HepG2 (cell line): ENCODE measurements at regions not wholly inside any gene's neighbourhood (a gene's known extent, or its start where the extent isn't known, plus 50 kb on each side); places are given as distances from the start of the nearest gene placed in this dataset.

ENCODE experiments used
- ATAC-seq: fragments of 200-7000 bp; cut with Tn5 transposase; 3 replicates; pipeline ENCODE4 v1.9.1; 2020; ENCODE audit warnings: mild to moderate bottlenecking, moderate library complexity
- BruUV-seq: library from RNA; stranded (reverse); fragments of 400-500 nt; replicated peaks from 2 replicates; lab custom pipeline; 2021; lab: Mats Ljungman, UMichigan
- CTCF ChIA-PET: fragments of 300-600 bp; formaldehyde crosslinking; extraction: SDS; loops from one replicate; lab custom pipeline; 2021; ENCODE audit warnings: low total read pairs, inconsistent platforms, low intra/inter-chr PET ratio; lab: Yijun Ruan, JAX
- POLR2A ChIA-PET: fragments of 350-600 bp; sonication (Branson Sonifier 250); formaldehyde crosslinking; loops from one replicate; lab custom pipeline; 2020; ENCODE audit warnings: antibody characterized with exemption, inconsistent platforms; lab: Yijun Ruan, JAX
- DNase-seq: peaks from one replicate; pipeline ENCODE4 v3.0.0-alpha.2; 2015; ENCODE audit warnings: low spot score
- FAIRE-seq: peaks from 3 replicates; lab custom pipeline; 2011; peaks lifted over from hg19 to GRCh38; lab: Jason Lieb, UNC
- H2AFZ ChIP-seq: one replicate; pipeline ENCODE4 v1.6.1; 2011; ENCODE audit warnings: low read length, inconsistent platforms
- H3K27ac ChIP-seq: fragments of 300-600 bp; 3 replicates; pipeline ENCODE4 v1.8.0; 2011; ENCODE audit warnings: mixed run types, mild to moderate bottlenecking, mixed read lengths, low read length, inconsistent platforms; ENCODE audit not compliant: insufficient read depth; ENCODE audit errors: extremely low read length
- H3K27me3 ChIP-seq, 2 experiments: fragments of 200-600 bp in 1 of 2; 2 replicates in 1 of 2; 3 replicates in 1 of 2; pipeline versions ENCODE4 v1.6.0 to v1.8.0; 2011; ENCODE audit warnings: low read length in 2 of 2, mild to moderate bottlenecking in 2 of 2, moderate library complexity in 2 of 2, inconsistent platforms in 1 of 2; ENCODE audit not compliant: insufficient read depth in 2 of 2, control insufficient read depth in 1 of 2
- H3K36me3 ChIP-seq, 2 experiments: fragments of 200-600 bp in 1 of 2; replicated peaks in 1 of 2; 2 replicates in 1 of 2; 3 replicates in 1 of 2; pipeline versions ENCODE4 v1.5.1 to v1.8.0; 2011; ENCODE audit warnings: low read length in 2 of 2, inconsistent platforms in 1 of 2; ENCODE audit not compliant: insufficient read depth in 2 of 2, control insufficient read depth in 1 of 2
- H3K4me1 ChIP-seq: 2 replicates; pipeline ENCODE4 v1.5.1; 2012; ENCODE audit warnings: low read length, inconsistent platforms; ENCODE audit not compliant: insufficient read depth
- H3K4me2 ChIP-seq: 2 replicates; pipeline ENCODE4 v1.6.0; 2011; ENCODE audit warnings: low read depth, low read length, inconsistent platforms
- H3K4me3 ChIP-seq, 3 experiments: fragments of 200-600 bp in 1 of 3; sonication (generic), shearing (Covaris generic) in 1 of 3; replicated peaks in 1 of 3; 2 replicates each; pipeline ENCODE4 v1.5.1; 2011 to 2016; ENCODE audit warnings: low read length in 3 of 3, inconsistent platforms in 2 of 3, low read depth in 2 of 3, mild to moderate bottlenecking in 2 of 3, control low read depth in 1 of 3, mixed read lengths in 1 of 3; ENCODE audit not compliant: insufficient read depth in 1 of 3
- H3K79me2 ChIP-seq: one replicate; pipeline ENCODE4 v1.6.1; 2011; ENCODE audit warnings: low read length, inconsistent platforms; ENCODE audit not compliant: insufficient read depth
- H3K9ac ChIP-seq: 2 replicates; pipeline ENCODE4 v1.6.0; 2011; ENCODE audit warnings: mild to moderate bottlenecking, low read depth, low read length, inconsistent platforms; ENCODE audit not compliant: insufficient read depth
- H3K9me3 ChIP-seq: 2 replicates; pipeline ENCODE4 v1.5.1; 2012; ENCODE audit warnings: mild to moderate bottlenecking, low read length
- H4K20me1 ChIP-seq: 2 replicates; pipeline ENCODE4 v1.6.0; 2011; ENCODE audit warnings: inconsistent platforms, mild to moderate bottlenecking, low read length, moderate library complexity; ENCODE audit not compliant: insufficient read depth
- EP300 ChIP-seq, 3 experiments: sonication (generic) in 1 of 3; formaldehyde crosslinking in 1 of 3; IDR thresholded peaks; 2 replicates each; pipeline versions ENCODE4 v1.5.1 to v1.6.1; 2011 to 2020; ENCODE audit warnings: low read depth in 2 of 3, low read length in 2 of 3, borderline replicate concordance in 1 of 3, improper control_type of control experiment in 1 of 3, mild to moderate bottlenecking in 1 of 3, missing genetic modification reagents in 1 of 3, moderate library complexity in 1 of 3
- FOSL2 ChIP-seq: sonication (generic); formaldehyde crosslinking; IDR thresholded peaks from 2 replicates; pipeline ENCODE4 v1.4.0; 2020; ENCODE audit warnings: missing genetic modification reagents
- SETDB1 ChIP-seq: sonication (generic); formaldehyde crosslinking; IDR thresholded peaks from 2 replicates; pipeline ENCODE4 v1.5.1; 2020; ENCODE audit warnings: missing genetic modification reagents, mild to moderate bottlenecking, borderline replicate concordance
- XBP1 ChIP-seq: sonication (generic); formaldehyde crosslinking; IDR thresholded peaks from 2 replicates; pipeline ENCODE4 v1.5.0; 2020; ENCODE audit warnings: missing genetic modification reagents
- ZNF274 ChIP-seq: sonication (generic); formaldehyde crosslinking; IDR thresholded peaks from 2 replicates; pipeline ENCODE4 v1.5.1; 2020; ENCODE audit warnings: mild to moderate bottlenecking, missing genetic modification reagents
- ZNF547 ChIP-seq: sonication (generic); formaldehyde crosslinking; IDR thresholded peaks from 2 replicates; pipeline ENCODE4 v1.5.1; 2020; ENCODE audit warnings: mild to moderate bottlenecking, missing genetic modification reagents
- ZNF629 ChIP-seq: sonication (generic); formaldehyde crosslinking; conservative IDR thresholded peaks from 2 replicates; pipeline ENCODE4 v1.5.0; 2020; ENCODE audit warnings: missing genetic modification reagents
- ZSCAN22 ChIP-seq: sonication (generic); formaldehyde crosslinking; IDR thresholded peaks from 2 replicates; pipeline ENCODE4 v1.4.0; 2020; ENCODE audit warnings: mild to moderate bottlenecking, missing genetic modification reagents
- WGBS: methylation state at CpG from one replicate; pipeline ENCODE4 v1.1.6; 2017; ENCODE audit warnings: low lambda C conversion rate; 5-methylcytosine and 5-hydroxymethylcytosine counted together
- in situ Hi-C: cut with HindIII; loops from 2 replicates; pipeline ENCODE4 v1.10.0; 2017; ENCODE audit warnings: low pct_unique_long_range_greater_than_20kb; ENCODE audit not compliant: extremely low pct_ligation_motif_present
- intact Hi-C: fragments of 100-400 bp; cut with micrococcal nuclease; formaldehyde crosslinking; loops from one replicate; pipeline ENCODE4 v1.10.0; 2022; ENCODE audit not compliant: unreplicated experiment

GRCh38 chr11:93606721-93607120, 54.8 kb upstream of the CEP295 start:
- Histone ChIP-seq H3K79me2 (no peaks in the 10 kb centered on the region), H3K4me1 (no peaks in the 10 kb centered on the region), H3K9me3 (no peaks in the 10 kb centered on the region), H3K27me3 (0 out of 5 replicates have a peak, but pooled peaks cover 0 to 1% of the 10 kb centered on the region in 2 experiments), H3K36me3 (no peaks in the 10 kb centered on the region), H3K9ac (no peak overlapping the region), H4K20me1 (no peaks in the 10 kb centered on the region), H3K27ac (no peak overlapping the region), H2AFZ (no peak overlapping the region), H3K4me3 (no peak overlapping the region), H3K4me2 (no peak overlapping the region)
- FAIRE-seq (no peak), ATAC-seq (no peak), DNase-seq (no peak)
- BruUV-seq: no TSS peak
- CTCF ChIA-PET: no interaction called here
- in situ Hi-C loops: no loop called here
- POLR2A ChIA-PET: no interaction called here
- intact Hi-C loops: no loop called here
- TF ChIP-seq FOSL2 (peak; percentile 29; the same call in 1 of the 2 replicates), EP300 (IDR thresholded peaks at IDR 0.05; ENCODE audit: low read depth in 2 of 2, low read length in 2 of 2) (peak in 1 of 2 experiments; percentile 16; a peak in 1 of 4 replicates), EP300 (CRISPR knock-in tag; IDR thresholded peaks at IDR 0.05; ENCODE audit: borderline replicate concordance) (no peak), XBP1 (CRISPR knock-in tag) (no peak)
- WGBS: 19% methylated on average over 3 of the region's 3 CpGs

GRCh38 chr11:93606314-93606713, 55.2 kb upstream of the CEP295 start:
- Histone ChIP-seq H3K79me2 (no peaks in the 10 kb centered on the region), H3K27me3 (0 out of 5 replicates have a peak, but pooled peaks cover 0 to 1% of the 10 kb centered on the region in 2 experiments), H4K20me1 (no peaks in the 10 kb centered on the region), H3K9ac (no peak overlapping the region), H3K4me3 (no peak overlapping the region), H3K36me3 (no peaks in the 10 kb centered on the region), H3K27ac (no peak overlapping the region), H3K4me2 (no peak overlapping the region), H3K9me3 (no peaks in the 10 kb centered on the region), H2AFZ (no peak overlapping the region), H3K4me1 (no peaks in the 10 kb centered on the region)
- 24% methylated on average over 2 of the region's 2 CpGs for WGBS
- no peak for ATAC-seq
- TF ChIP-seq ZNF274 (CRISPR knock-in tag) (no peak), ZNF629 (CRISPR knock-in tag) (peak; percentile 69), ZNF547 (CRISPR knock-in tag) (no peak), ZSCAN22 (CRISPR knock-in tag) (no peak), SETDB1 (CRISPR knock-in tag) (no peak)
- in situ Hi-C loops (no loop called here), intact Hi-C loops (no loop called here)
- ChIA-PET POLR2A (no interaction called here), CTCF (no interaction called here)
- FAIRE-seq: no peak
- BruUV-seq: no TSS peak
- DNase-seq: no peak
